MV-4-11 (cell line): ENCODE measurements at regions not wholly inside any gene's neighbourhood (a gene's known extent, or its start where the extent isn't known, plus 50 kb on each side); places are given as distances from the start of the nearest gene placed in this dataset.
A peak's percentile ranks its signal among the peaks of the same experiment; 100 is the strongest.
"Not testable (repeated sequence)": the region's sequence is repeated elsewhere in the genome, so short reads cannot be mapped to it uniquely, and the experiment has no call there.

Source experiments
- DNase-seq: peaks from one replicate; lab custom pipeline; 2025; lab: John Stamatoyannopoulos, UW

GRCh38 chr6:141580131-141580530 is 552.6 kb upstream of the GJE1 start:
- DNase-seq = no peak

GRCh38 chr6:141576751-141577150 is 556.0 kb upstream of the GJE1 start:
- DNase-seq = no peak

- DNase-seq = peak; percentile 73
Observed at GRCh38 chr6:141562851-141563763, 569.6 kb upstream of the GJE1 start.

- DNase-seq = peak; percentile 4
Observed at GRCh38 chr6:141562186-141562811, 570.4 kb upstream of the GJE1 start.

GRCh38 chr6:141561154-141561553 is 571.6 kb upstream of the GJE1 start:
- no peak for DNase-seq

GRCh38 chr6:141552463-141552862 is 580.3 kb upstream of the GJE1 start:
- DNase-seq = no peak

- DNase-seq = no peak
Observed at GRCh38 chr6:141552031-141552430, 580.7 kb upstream of the GJE1 start.

GRCh38 chr6:141551318-141551717 is 581.4 kb upstream of the GJE1 start:
- DNase-seq = peak; percentile 0

GRCh38 chr6:141550471-141550870 is 582.3 kb upstream of the GJE1 start:
- no peak for DNase-seq

GRCh38 chr6:141548966-141549365 is 583.8 kb upstream of the GJE1 start:
- peak; percentile 65 for DNase-seq

GRCh38 chr6:141541581-141542324 is 591.0 kb upstream of the GJE1 start:
- DNase-seq = peak; percentile 24

GRCh38 chr6:141540207-141540606 is 592.5 kb upstream of the GJE1 start:
- no peak for DNase-seq

- DNase-seq = no peak
Observed at GRCh38 chr6:141539617-141540016, 593.1 kb upstream of the GJE1 start.

- DNase-seq = no peak
Observed at GRCh38 chr6:141532211-141532610, 600.5 kb upstream of the GJE1 start.

- no peak for DNase-seq
Observed at GRCh38 chr6:141531040-141531439, 601.7 kb upstream of the GJE1 start.

- DNase-seq = no peak
Observed at GRCh38 chr6:141528596-141528995, 604.1 kb upstream of the GJE1 start.

- DNase-seq = no peak
Observed at GRCh38 chr6:141526985-141527384, 605.7 kb upstream of the GJE1 start.

- DNase-seq = no peak
Observed at GRCh38 chr6:141521440-141521839, 611.3 kb upstream of the GJE1 start.

- peak; percentile 10 for DNase-seq
Observed at GRCh38 chr6:141513830-141514229, 618.9 kb upstream of the GJE1 start.

GRCh38 chr6:141510803-141511202 is 621.9 kb upstream of the GJE1 start:
- no peak for DNase-seq

- DNase-seq = not testable (repeated sequence)
Observed at GRCh38 chr6:141506062-141506461, 626.7 kb upstream of the GJE1 start.

- not testable (repeated sequence) for DNase-seq
Observed at GRCh38 chr6:141504318-141504717, 628.4 kb upstream of the GJE1 start.

- DNase-seq = no peak
Observed at GRCh38 chr6:141501616-141502015, 631.1 kb upstream of the GJE1 start.
